ENCODE measurements at regions not wholly inside any gene's neighbourhood (a gene's known extent, or its start where the extent isn't known, plus 50 kb on each side); places are given as distances from the start of the nearest gene placed in this dataset.
A peak's percentile ranks its signal among the peaks of the same experiment; 100 is the strongest.

DNA sequence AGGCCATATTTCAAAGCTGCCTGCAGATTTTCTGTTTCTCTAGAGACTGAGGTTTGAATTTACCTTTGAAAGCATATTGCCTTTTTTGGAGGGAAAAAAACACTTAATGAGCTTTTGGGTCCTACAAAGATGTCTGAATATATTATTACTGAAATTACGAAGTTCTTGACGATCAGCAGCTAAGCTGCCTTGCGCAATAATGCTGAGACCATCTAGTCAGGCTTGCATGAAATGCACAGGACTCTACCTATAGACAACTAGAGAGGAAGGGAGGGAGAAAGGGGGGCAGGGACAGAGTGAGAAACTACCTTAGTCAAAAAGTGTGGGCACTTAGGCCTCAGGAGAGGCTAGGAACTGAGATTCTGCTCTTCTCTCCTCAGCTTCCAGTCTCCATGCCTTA, 175.9 kb upstream of the KIF2A start:
- no peaks in the 10 kb centered on the region for H3K9me3 Mint-ChIP-seq
- DNase-seq (no peak), ATAC-seq (ENCODE audit: low read depth in 2 of 2) (no peak)
- H3K4me1 Mint-ChIP-seq, result peaks cover 0 to 3% (median 0%) of the 10 kb centered on the region in 3 donors
- no peaks in the 10 kb centered on the region for H3K36me3 Mint-ChIP-seq
- no peak overlapping the region for H3K27ac Mint-ChIP-seq
- H3K27me3 Mint-ChIP-seq, result peaks cover 0 to 9% (median 6%) of the 10 kb centered on the region in 3 donors
- H3K4me3 Mint-ChIP-seq, result no peak overlapping the region

GRCh38 chr5:62132276-62132675, 173.7 kb upstream of the KIF2A start:
- ATAC-seq (ENCODE audit: low read depth in 2 of 2), result no peak
- no peaks in the 10 kb centered on the region for H3K9me3 Mint-ChIP-seq
- no peaks in the 10 kb centered on the region for H3K36me3 Mint-ChIP-seq
- H3K27ac Mint-ChIP-seq, result no peak overlapping the region
- DNase-seq, result no peak
- H3K27me3 Mint-ChIP-seq, result peaks cover 0 to 17% (median 6%) of the 10 kb centered on the region in 3 donors
- H3K4me1 Mint-ChIP-seq, result peaks cover 0 to 3% (median 0%) of the 10 kb centered on the region in 3 donors
- H3K4me3 Mint-ChIP-seq, result no peak overlapping the region

- Mint-ChIP-seq H3K4me3 (no peak overlapping the region), H3K9me3 (no peaks in the 10 kb centered on the region), H3K4me1 (peaks cover 0 to 3% (median 0%) of the 10 kb centered on the region in 3 donors), H3K27ac (no peak overlapping the region), H3K36me3 (no peaks in the 10 kb centered on the region), H3K27me3 (peaks cover 0 to 17% (median 6%) of the 10 kb centered on the region in 3 donors)
- DNase-seq (no peak), ATAC-seq (ENCODE audit: low read depth in 2 of 2) (no peak)
Observed at GRCh38 chr5:62133426-62133825, 172.6 kb upstream of the KIF2A start.

- Mint-ChIP-seq H3K36me3 (no peaks in the 10 kb centered on the region), H3K27me3 (peaks cover 0 to 17% (median 6%) of the 10 kb centered on the region in 3 donors), H3K4me1 (no peaks in the 10 kb centered on the region), H3K4me3 (no peak overlapping the region), H3K27ac (no peak overlapping the region), H3K9me3 (no peaks in the 10 kb centered on the region)
- no peak for DNase-seq
- ATAC-seq (ENCODE audit: low read depth in 2 of 2), result no peak
Observed at GRCh38 chr5:62134811-62135210, 171.2 kb upstream of the KIF2A start.

DNA sequence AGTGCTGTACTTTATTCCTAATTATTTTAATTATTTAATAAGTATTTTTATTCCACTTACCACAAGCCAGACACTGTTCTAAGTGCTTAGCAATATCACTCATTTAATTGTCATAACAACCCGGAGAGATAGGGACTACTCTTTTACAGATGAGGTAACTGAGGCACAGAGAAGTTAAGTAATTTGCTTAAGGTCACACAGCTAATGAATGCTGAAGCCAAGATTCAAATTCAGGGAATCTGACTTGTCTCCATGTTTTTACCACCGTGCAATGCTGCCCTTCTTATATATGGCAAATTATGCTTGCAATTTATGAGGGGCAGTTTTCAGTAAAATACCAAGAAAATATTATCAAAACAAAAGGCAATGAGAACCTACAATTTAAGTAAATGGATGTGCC, 168.4 kb upstream of the KIF2A start:
- no peak overlapping the region for H3K27ac Mint-ChIP-seq
- H3K4me3 Mint-ChIP-seq, result no peak overlapping the region
- no peaks in the 10 kb centered on the region for H3K9me3 Mint-ChIP-seq
- H3K4me1 Mint-ChIP-seq, result no peaks in the 10 kb centered on the region
- no peak for ATAC-seq (ENCODE audit: low read depth in 2 of 2)
- peaks cover 0 to 12% (median 4%) of the 10 kb centered on the region in 3 donors for H3K27me3 Mint-ChIP-seq
- H3K36me3 Mint-ChIP-seq, result no peaks in the 10 kb centered on the region
- no peak for DNase-seq

DNA sequence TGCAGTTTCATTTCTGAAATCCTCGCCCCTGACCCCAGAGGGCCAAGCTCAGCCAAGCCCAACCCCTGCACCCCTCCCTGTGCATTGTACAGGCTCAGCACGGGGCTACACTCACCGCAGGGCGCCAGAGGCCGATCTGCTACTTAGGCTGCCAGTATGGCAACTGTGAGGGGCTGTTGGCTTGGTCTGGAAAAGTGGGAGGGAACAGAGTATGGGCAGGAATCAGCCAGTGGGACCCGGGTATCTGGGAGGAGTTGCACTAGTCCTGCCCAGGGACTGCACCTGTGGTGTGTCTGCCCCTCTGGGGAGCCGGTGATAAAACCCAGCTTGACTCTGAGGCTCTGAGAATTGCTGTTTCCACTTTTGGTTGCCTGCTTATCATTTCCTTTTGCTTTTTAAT, 167.4 kb upstream of the KIF2A start:
- ATAC-seq (ENCODE audit: low read depth in 2 of 2) (no peak), DNase-seq (no peak)
- Mint-ChIP-seq H3K4me3 (no peak overlapping the region), H3K4me1 (no peaks in the 10 kb centered on the region), H3K9me3 (no peaks in the 10 kb centered on the region), H3K27ac (no peak overlapping the region), H3K36me3 (no peaks in the 10 kb centered on the region), H3K27me3 (peaks cover 4 to 12% (median 10%) of the 10 kb centered on the region in 3 donors)

GRCh38 chr5:62139741-62140140, 166.3 kb upstream of the KIF2A start:
- Mint-ChIP-seq H3K4me3 (no peak overlapping the region), H3K4me1 (no peaks in the 10 kb centered on the region), H3K36me3 (no peaks in the 10 kb centered on the region), H3K27me3 (peaks cover 12 to 21% (median 12%) of the 10 kb centered on the region in 3 donors), H3K9me3 (no peaks in the 10 kb centered on the region), H3K27ac (no peak overlapping the region)
- DNase-seq (no peak), ATAC-seq (ENCODE audit: low read depth in 2 of 2) (no peak)

DNA sequence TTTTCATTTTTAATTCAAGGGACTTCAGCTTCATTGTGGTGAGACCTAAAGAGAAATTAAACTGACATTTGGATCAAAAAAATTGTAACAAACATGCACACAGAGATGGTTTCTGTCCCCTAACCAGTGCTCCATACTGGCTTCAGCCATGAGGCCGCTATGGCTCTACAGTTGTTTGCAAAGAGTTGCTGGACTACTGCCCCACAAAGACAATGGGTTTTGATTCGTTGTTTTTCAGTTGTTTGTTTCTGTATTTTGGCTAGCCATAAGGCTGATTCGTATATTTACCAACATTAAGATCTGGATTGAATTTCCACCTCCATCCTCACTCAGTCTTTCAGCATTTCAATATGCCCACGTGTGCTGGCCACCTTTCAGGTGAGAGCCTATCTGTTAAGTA, 163.7 kb upstream of the KIF2A start:
- ATAC-seq (ENCODE audit: low read depth in 2 of 2) (no peak), DNase-seq (no peak)
- no peak overlapping the region for H3K4me3 Mint-ChIP-seq
- H3K36me3 Mint-ChIP-seq, result no peaks in the 10 kb centered on the region
- no peaks in the 10 kb centered on the region for H3K4me1 Mint-ChIP-seq
- H3K27ac Mint-ChIP-seq, result no peak overlapping the region
- peaks cover 11 to 29% (median 12%) of the 10 kb centered on the region in 3 donors for H3K27me3 Mint-ChIP-seq
- peaks cover 0 to 8% (median 0%) of the 10 kb centered on the region in 7 donors for H3K9me3 Mint-ChIP-seq

DNA sequence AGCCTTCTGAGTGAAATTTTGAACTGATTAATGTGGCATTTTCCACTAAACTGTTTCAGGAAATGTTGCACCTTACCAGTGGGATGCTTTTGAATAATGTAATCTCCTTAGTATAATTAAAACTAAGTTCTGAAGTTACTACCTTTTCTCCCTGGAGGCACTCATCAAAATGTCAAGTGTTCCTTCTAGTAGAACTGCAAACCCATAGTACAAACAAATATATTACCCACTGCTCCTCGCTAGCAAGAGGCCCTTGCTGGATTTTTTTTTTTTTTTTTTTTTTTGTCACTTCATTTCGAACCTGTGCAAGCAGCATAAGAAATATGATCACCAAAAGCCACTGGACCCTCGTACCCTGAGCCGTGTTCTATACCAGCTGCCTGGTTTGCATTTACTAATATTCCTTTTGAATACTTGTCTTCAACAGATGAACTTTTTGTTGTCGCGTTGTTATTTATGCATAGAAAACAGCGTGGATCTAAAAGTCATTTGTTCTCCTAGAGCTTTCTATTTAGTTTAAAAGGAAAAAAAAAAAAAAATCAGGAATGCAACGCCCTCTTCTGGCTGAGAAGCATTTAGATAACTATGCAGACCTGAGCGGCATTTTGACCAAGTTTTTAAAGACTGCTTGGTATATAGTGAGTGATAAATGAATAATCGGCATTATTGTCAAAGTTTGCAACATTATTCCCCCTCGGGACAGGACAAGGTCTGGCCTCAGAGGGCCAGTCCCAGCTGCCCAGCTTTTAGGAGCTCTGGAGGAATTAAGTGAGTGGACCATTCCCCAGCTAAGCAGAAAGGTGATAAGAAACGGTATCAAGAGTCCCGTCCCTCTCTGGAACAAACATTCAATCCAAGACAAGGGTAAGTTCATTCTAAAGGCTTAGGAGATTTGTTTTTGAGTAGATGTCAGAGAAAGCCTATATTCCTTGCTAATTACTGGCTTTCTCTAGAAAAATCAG, 162.5 kb upstream of the KIF2A start:
- H3K4me1 Mint-ChIP-seq, result no peaks in the 10 kb centered on the region
- no peak for ATAC-seq (ENCODE audit: low read depth in 2 of 2)
- H3K27ac Mint-ChIP-seq, result no peak overlapping the region
- peaks cover 0 to 16% (median 0%) of the 10 kb centered on the region in 7 donors for H3K9me3 Mint-ChIP-seq
- peaks cover 12 to 29% (median 13%) of the 10 kb centered on the region in 3 donors for H3K27me3 Mint-ChIP-seq
- H3K36me3 Mint-ChIP-seq, result no peaks in the 10 kb centered on the region
- no peak for DNase-seq
- H3K4me3 Mint-ChIP-seq, result no peak overlapping the region

- ATAC-seq (ENCODE audit: low read depth in 2 of 2) (no peak), DNase-seq (no peak)
- H3K36me3 Mint-ChIP-seq, result no peaks in the 10 kb centered on the region
- peaks cover 0 to 20% (median 2%) of the 10 kb centered on the region in 7 donors for H3K9me3 Mint-ChIP-seq
- H3K4me3 Mint-ChIP-seq, result peak overlapping the region in 1 of 8 donors; percentile 53
- no peak overlapping the region for H3K27ac Mint-ChIP-seq
- H3K27me3 Mint-ChIP-seq, result peaks cover 12 to 29% (median 13%) of the 10 kb centered on the region in 3 donors
- no peaks in the 10 kb centered on the region for H3K4me1 Mint-ChIP-seq
Observed at GRCh38 chr5:62144401-62145022, 161.5 kb upstream of the KIF2A start.

- DNase-seq, result no peak
- peaks cover 0 to 31% (median 9%) of the 10 kb centered on the region in 7 donors for H3K9me3 Mint-ChIP-seq
- no peak for ATAC-seq (ENCODE audit: low read depth in 2 of 2)
- H3K27ac Mint-ChIP-seq, result no peak overlapping the region
- peaks cover 0 to 8% (median 7%) of the 10 kb centered on the region in 3 donors for H3K27me3 Mint-ChIP-seq
- H3K36me3 Mint-ChIP-seq, result no peaks in the 10 kb centered on the region
- no peaks in the 10 kb centered on the region for H3K4me1 Mint-ChIP-seq
- no peak overlapping the region for H3K4me3 Mint-ChIP-seq
Observed at GRCh38 chr5:62149879-62150278, 156.1 kb upstream of the KIF2A start.

DNA sequence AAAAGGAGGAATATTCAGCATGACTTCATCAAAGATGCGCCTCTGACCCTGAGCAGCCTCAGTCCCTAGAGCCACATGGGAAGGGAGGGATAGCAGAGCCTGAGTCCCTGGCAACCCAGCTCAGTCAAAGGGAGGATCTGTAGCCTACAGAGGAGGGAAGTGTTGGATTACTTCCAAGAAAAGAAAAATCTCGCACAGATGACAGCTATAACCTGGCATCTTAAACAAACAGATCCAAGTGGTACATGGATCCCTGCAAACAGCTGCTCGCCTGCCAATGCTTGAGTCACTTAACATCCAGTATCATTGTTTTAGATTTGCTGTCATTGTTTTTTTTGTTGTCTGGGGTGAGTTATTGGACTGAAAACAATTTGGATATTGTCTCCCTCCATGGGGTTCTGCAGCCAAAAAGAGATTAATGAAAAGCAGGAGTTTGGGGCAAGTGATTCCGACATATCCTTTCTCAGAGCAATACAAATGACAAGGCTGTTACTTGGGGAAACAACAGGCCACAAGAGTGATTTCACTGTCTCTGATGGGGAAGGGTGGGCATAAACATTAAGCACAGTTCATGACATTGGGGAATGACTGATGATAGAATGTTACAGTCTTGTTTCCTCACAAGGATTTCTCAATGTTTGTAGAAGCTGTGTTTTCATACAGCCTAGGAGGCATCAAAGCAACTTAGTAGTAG, 153.5 kb upstream of the KIF2A start:
- Mint-ChIP-seq H3K9me3 (peaks cover 5 to 38% (median 14%) of the 10 kb centered on the region in 7 donors), H3K4me1 (no peaks in the 10 kb centered on the region), H3K27ac (no peak overlapping the region), H3K4me3 (no peak overlapping the region), H3K36me3 (peaks cover 0 to 8% of the 10 kb centered on the region in 2 donors), H3K27me3 (peaks cover 0 to 5% (median 0%) of the 10 kb centered on the region in 3 donors)
- ATAC-seq (ENCODE audit: low read depth in 2 of 2) (no peak), DNase-seq (no peak)

GRCh38 chr5:62154758-62155157, 151.2 kb upstream of the KIF2A start:
- no peak for DNase-seq
- Mint-ChIP-seq H3K4me3 (no peak overlapping the region), H3K27me3 (peaks cover 0 to 5% (median 4%) of the 10 kb centered on the region in 3 donors), H3K9me3 (peaks cover 5 to 48% (median 17%) of the 10 kb centered on the region in 7 donors), H3K4me1 (no peaks in the 10 kb centered on the region), H3K27ac (no peak overlapping the region), H3K36me3 (peaks cover 0 to 8% of the 10 kb centered on the region in 2 donors)
- no peak for ATAC-seq (ENCODE audit: low read depth in 2 of 2)

Data from naive B cell (primary cell).